ENCODE measurements at regions not wholly inside any gene's neighbourhood (a gene's known extent, or its start where the extent isn't known, plus 50 kb on each side); places are given as distances from the start of the nearest gene placed in this dataset.

DNA sequence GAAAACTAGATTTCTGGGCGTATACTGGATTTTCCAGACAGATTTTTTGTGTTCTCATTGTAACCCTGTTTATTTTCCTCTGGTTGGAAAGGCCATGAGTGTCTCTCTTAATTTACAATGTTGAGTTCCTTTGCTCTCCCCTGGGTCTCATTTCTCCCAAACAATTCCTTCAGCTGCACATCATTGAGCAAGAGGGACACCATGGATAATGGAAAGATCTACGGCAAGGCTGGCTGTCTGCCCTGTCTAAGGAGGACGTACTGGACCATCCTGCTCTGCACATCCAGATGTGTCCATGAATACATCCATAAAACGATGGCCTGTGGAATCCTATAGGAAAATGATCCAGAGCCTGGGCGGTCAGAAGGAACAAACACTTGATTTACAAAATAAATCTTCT, 258.1 kb upstream of the MCTP2 start:
- H2BK120ac ChIP-seq (replicated peaks; ENCODE audit: low read depth, low read length), result no peak overlapping the region
- no peak for TF ChIP-seq TEAD4 (IDR thresholded peaks at IDR 0.05; ENCODE audit: low read depth, low read length)
- no peak overlapping the region for H4K5ac ChIP-seq (ENCODE audit: insufficient read length, low read depth, low read length)
- no peak overlapping the region for H2BK5ac ChIP-seq (ENCODE audit: low read depth, low read length)
- no peak overlapping the region for H3K14ac ChIP-seq (ENCODE audit: insufficient read length)
- DNase-seq (ENCODE audit: low read depth in 1 of 2, low spot score in 2 of 2) (no peak), FAIRE-seq (no peak)
- no peaks in the 10 kb centered on the region for H3K4me1 ChIP-seq (replicated peaks in 1 of 4; ENCODE audit: control insufficient read depth in 3 of 4, insufficient read depth in 4 of 4, low read length in 3 of 4)
- H2BK12ac ChIP-seq (ENCODE audit: low read depth, low read length), result no peak overlapping the region
- H2BK20ac ChIP-seq (ENCODE audit: low read length), result no peak overlapping the region
- H3K23ac ChIP-seq (ENCODE audit: insufficient read length), result no peak overlapping the region
- H3K23me2 ChIP-seq (ENCODE audit: low read depth, low read length), result no peaks in the 10 kb centered on the region
- no peak overlapping the region for H3K4ac ChIP-seq (replicated peaks; ENCODE audit: insufficient read length, low read depth, low read length)
- ChIA-PET CTCF (ENCODE audit: partially characterized antibody) (interaction anchor here (0.6 kb wide), 1 partner anchor 763 kb away, joined by 3 read pairs; no protein-coding TSS in a partner anchor), POLR2A (ENCODE audit: partially characterized antibody) (no interaction called here)
- H3K79me1 ChIP-seq (ENCODE audit: low read depth, low read length), result no peaks in the 10 kb centered on the region
- no peak overlapping the region for H2BK15ac ChIP-seq (ENCODE audit: low read length)
- WGBS, 2 experiments (ENCODE audit: extremely low coverage in 1 of 2, insufficient coverage in 1 of 2, insufficient read length in 1 of 2, insufficient replicate concordance in 2 of 2, low coverage in 1 of 2, low lambda C conversion rate in 2 of 2, missing lambda C conversion rate in 1 of 2), result 81% methylated on average over 5 of the region's 5 CpGs; no CpG with 5 or more reads in 1 of the 2 experiments
- no peaks in the 10 kb centered on the region for H3K79me2 ChIP-seq (ENCODE audit: control insufficient read depth in 1 of 2, insufficient read depth in 2 of 2, low read length in 2 of 2)
- H3K4me3 ChIP-seq (ENCODE audit: extremely low read depth in 1 of 4, insufficient read depth in 2 of 4, low read depth in 3 of 4, low read length in 4 of 4), result no peak overlapping the region
- H3K27me3 ChIP-seq (replicated peaks in 1 of 4; ENCODE audit: control insufficient read depth in 3 of 4, extremely low read depth in 1 of 4, insufficient read depth in 3 of 4, low read length in 3 of 4), result no peaks in the 10 kb centered on the region
- no peak overlapping the region for H3K27ac ChIP-seq (ENCODE audit: low read depth, low read length)
- no peak overlapping the region for H3K9ac ChIP-seq (replicated peaks in 1 of 4; ENCODE audit: extremely low read depth in 1 of 4, low read depth in 3 of 4, low read length in 3 of 4)
- H3K36me3 ChIP-seq (ENCODE audit: control insufficient read depth in 2 of 4, insufficient read depth in 4 of 4, low read length in 3 of 4), result no peaks in the 10 kb centered on the region
- no peak overlapping the region for H4K8ac ChIP-seq (ENCODE audit: extremely low read depth, insufficient read depth, low read length)
- no peak overlapping the region for H3K18ac ChIP-seq (ENCODE audit: extremely low read depth, low read length)
- H4K20me1 ChIP-seq (replicated peaks in 1 of 2; ENCODE audit: control insufficient read depth in 1 of 2, insufficient read depth in 2 of 2, low read length in 2 of 2), result no peaks in the 10 kb centered on the region
- H2AFZ ChIP-seq (ENCODE audit: low read length), result no peak overlapping the region; the same call in 1 of the 2 replicates
- no peak overlapping the region for H4K91ac ChIP-seq (replicated peaks; ENCODE audit: insufficient read length, low read length)
- H3K56ac ChIP-seq (replicated peaks; ENCODE audit: insufficient read length, low read depth, low read length), result no peak overlapping the region
- H2AK5ac ChIP-seq (ENCODE audit: low read depth, low read length), result no peak overlapping the region
- H3K9me3 ChIP-seq (ENCODE audit: insufficient read depth in 2 of 2, low read depth in 1 of 2, low read length in 1 of 2), result no peaks in the 10 kb centered on the region
- H3K4me2 ChIP-seq (ENCODE audit: insufficient read depth in 1 of 2, low read depth in 2 of 2, low read length in 2 of 2), result no peak overlapping the region

All from H1 (cell line).